ENCODE measurements at regions not wholly inside any gene's neighbourhood (a gene's known extent, or its start where the extent isn't known, plus 50 kb on each side); places are given as distances from the start of the nearest gene placed in this dataset.

GRCh38 chr2:216951171-216951570 lies 91.3 kb upstream of the TNP1 start:
- in situ Hi-C loops (cut with HindIII; ENCODE audit: extremely low pct_ligation_motif_present, low pct_unique_long_range_greater_than_20kb): no loop called here
- DNase-seq (ENCODE audit: low spot score) (no peak), ATAC-seq (no peak), FAIRE-seq (no peak)
- Histone ChIP-seq H2AFZ (ENCODE audit: low read length) (no peak overlapping the region), H3K27ac (ENCODE audit: extremely low read length, insufficient read depth, low read length) (no peak overlapping the region), H4K20me1 (ENCODE audit: insufficient read depth, low read length) (no peaks in the 10 kb centered on the region), H3K4me2 (ENCODE audit: low read depth, low read length) (no peak overlapping the region), H3K36me3 (replicated peaks in 1 of 2; ENCODE audit: control insufficient read depth in 1 of 2, insufficient read depth in 2 of 2, low read length in 2 of 2) (no peaks in the 10 kb centered on the region), H3K27me3 (ENCODE audit: control insufficient read depth in 1 of 2, insufficient read depth in 2 of 2, low read length in 2 of 2) (no peaks in the 10 kb centered on the region), H3K4me3 (replicated peaks in 1 of 3; ENCODE audit: insufficient read depth in 1 of 3, low read depth in 2 of 3, low read length in 3 of 3) (no peak overlapping the region), H3K79me2 (ENCODE audit: insufficient read depth, low read length) (no peaks in the 10 kb centered on the region), H3K9ac (ENCODE audit: insufficient read depth, low read depth, low read length) (no peak overlapping the region), H3K9me3 (ENCODE audit: low read length) (peaks cover 15% of the 10 kb centered on the region; the same call in 1 of the 2 replicates), H3K4me1 (ENCODE audit: insufficient read depth, low read length) (no peaks in the 10 kb centered on the region)
- no TSS peak for BruUV-seq (replicated peaks)
- WGBS (ENCODE audit: low lambda C conversion rate): under 1% methylated on average over 4 of the region's 4 CpGs
- ChIA-PET CTCF (ENCODE audit: low intra/inter-chr PET ratio, low total read pairs) (no interaction called here), POLR2A (no interaction called here)
- TF ChIP-seq IRF9 (CRISPR knock-in tag; IDR thresholded peaks at IDR 0.05; ENCODE audit: borderline replicate concordance): no peak
- no peak for TF ChIP-seq MTA1 (CRISPR knock-in tag; IDR thresholded peaks at IDR 0.05; ENCODE audit: borderline replicate concordance)
- no peak for TF ChIP-seq TOPORS (CRISPR knock-in tag; IDR thresholded peaks at IDR 0.05)
- TF ChIP-seq KAT2B (IDR thresholded peaks at IDR 0.05; ENCODE audit: borderline replicate concordance, low read depth, low read length): no peak
- TF ChIP-seq ZNF552 (CRISPR knock-in tag; IDR thresholded peaks at IDR 0.05; ENCODE audit: borderline replicate concordance): no peak
- no peak for TF ChIP-seq PRDM10 (CRISPR knock-in tag; IDR thresholded peaks at IDR 0.05; ENCODE audit: low read depth)
- TF ChIP-seq ZNF432 (CRISPR knock-in tag; IDR thresholded peaks at IDR 0.05; ENCODE audit: borderline replicate concordance): no peak
- no peak for TF ChIP-seq ZNF512 (CRISPR knock-in tag; IDR thresholded peaks at IDR 0.05)
- no peak for TF ChIP-seq MAZ (IDR thresholded peaks at IDR 0.05; ENCODE audit: borderline replicate concordance, low read depth, low read length)
- no peak for TF ChIP-seq MAZ (CRISPR knock-in tag; IDR thresholded peaks at IDR 0.05; ENCODE audit: low read depth)
- TF ChIP-seq MAX (IDR thresholded peaks at IDR 0.05): no peak
- TF ChIP-seq TMF1 (CRISPR knock-in tag; IDR thresholded peaks at IDR 0.05; ENCODE audit: low read depth): no peak
- no peak for TF ChIP-seq ELK4 (CRISPR knock-in tag; IDR thresholded peaks at IDR 0.05; ENCODE audit: borderline replicate concordance)
- TF ChIP-seq ZZZ3 (CRISPR knock-in tag; IDR thresholded peaks at IDR 0.05; ENCODE audit: borderline replicate concordance): no peak
- TF ChIP-seq PAWR (CRISPR knock-in tag; IDR thresholded peaks at IDR 0.05; ENCODE audit: borderline replicate concordance): no peak
- TF ChIP-seq CREB1 (IDR thresholded peaks at IDR 0.05): no peak
- no peak for TF ChIP-seq CREB1 (CRISPR knock-in tag; IDR thresholded peaks at IDR 0.05)
- TF ChIP-seq DPF2 (CRISPR knock-in tag; IDR thresholded peaks at IDR 0.05; ENCODE audit: borderline replicate concordance, low read depth): no peak
- intact Hi-C loops (cut with micrococcal nuclease; ENCODE audit: unreplicated experiment): no loop called here
